HCT116 (cell line): ENCODE measurements at regions not wholly inside any gene's neighbourhood (a gene's known extent, or its start where the extent isn't known, plus 50 kb on each side); places are given as distances from the start of the nearest gene placed in this dataset.

ENCODE experiments used
- ATAC-seq: fragments of 200-7000 bp; cut with Tn5 transposase; 2 replicates; pipeline ENCODE4 v1.9.1; 2020; ENCODE audit warnings: mild to moderate bottlenecking, moderate library complexity
- BruUV-seq: library from RNA; stranded (reverse); fragments of 400-500 nt; replicated peaks from 2 replicates; lab custom pipeline; 2021; lab: Mats Ljungman, UMichigan
- CTCF ChIA-PET: fragments of 300-600 bp; sonication (Branson Sonifier 250); formaldehyde crosslinking; loops from one replicate; lab custom pipeline; 2021; ENCODE audit warnings: antibody characterized with exemption; lab: Charles Lee
- POLR2A ChIA-PET: fragments of 300-600, 350-600 bp; sonication (Branson Sonifier 250); formaldehyde crosslinking; loops from one replicate; lab custom pipeline; 2021; ENCODE audit warnings: antibody characterized with exemption; lab: Charles Lee
- RAD21 ChIA-PET, 2 experiments: fragments of 300-600 bp; sonication (Branson Sonifier 250); formaldehyde crosslinking; loops; one replicate each; lab custom pipeline; 2023; ENCODE audit warnings: low total read pairs in 2 of 2; ENCODE audit not compliant: uncharacterized antibody in 2 of 2, unreplicated experiment in 2 of 2, low non-redundant PET in 1 of 2; lab: Charles Lee
- DNase-seq: peaks from one replicate; pipeline ENCODE4 v3.0.0-alpha.2; 2010; ENCODE audit warnings: low read depth, low spot score
- H2AFZ ChIP-seq: fragments of 200-600 bp; shearing (Covaris generic), sonication (generic); 2 replicates; pipeline ENCODE4 v1.6.1; 2017; ENCODE audit warnings: low read depth, mixed run types, mixed read lengths, antibody characterized with exemption, low read length; ENCODE audit not compliant: poor library complexity, severe bottlenecking
- H3K27ac ChIP-seq: 2 replicates; pipeline ENCODE4 v1.5.1; 2012; ENCODE audit warnings: low read depth, low read length
- H3K27me3 ChIP-seq: fragments of 200-600 bp; sonication (generic); 2 replicates; pipeline ENCODE4 v1.6.1; 2016; ENCODE audit warnings: mixed run types, low read length, mixed read lengths; ENCODE audit not compliant: insufficient read depth
- H3K36me3 ChIP-seq, 2 experiments: fragments of 200-500 bp in 1 of 2; fragments of 200-600 bp in 1 of 2; sonication (Bioruptor generic) in 1 of 2; sonication (generic) in 1 of 2; 2 replicates each; pipeline versions ENCODE4 v1.5.1 to v1.6.1; 2014 to 2016; ENCODE audit warnings: low read length in 2 of 2, inconsistent platforms in 1 of 2, mixed read lengths in 1 of 2, mixed run types in 1 of 2; ENCODE audit not compliant: insufficient read depth in 2 of 2, control insufficient read depth in 1 of 2
- H3K4me1 ChIP-seq, 2 experiments: fragments of 200-600 bp in 1 of 2; sonication (generic) in 1 of 2; 2 replicates each; pipeline versions ENCODE4 v1.5.1 to v1.6.1; 2012 to 2017; ENCODE audit warnings: low read length in 2 of 2, inconsistent platforms in 1 of 2, mild to moderate bottlenecking in 1 of 2, mixed read lengths in 1 of 2, mixed run types in 1 of 2, moderate library complexity in 1 of 2; ENCODE audit not compliant: insufficient read depth in 2 of 2, control insufficient read depth in 1 of 2
- H3K4me2 ChIP-seq: fragments of 200-600 bp; sonication (generic); 2 replicates; pipeline ENCODE4 v1.6.1; 2017; ENCODE audit warnings: mixed run types, low read length, mixed read lengths
- H3K4me3 ChIP-seq, 2 experiments: fragments of 200-600 bp in 1 of 2; sonication (generic) in 1 of 2; replicated peaks in 1 of 2; 2 replicates each; pipeline ENCODE4 v1.5.1; 2011 to 2016; ENCODE audit warnings: low read length in 2 of 2, control low read depth in 1 of 2, low read depth in 1 of 2, mild to moderate bottlenecking in 1 of 2, mixed read lengths in 1 of 2, mixed run types in 1 of 2
- H3K79me2 ChIP-seq: fragments of 200-600 bp; sonication (generic); 2 replicates; pipeline ENCODE4 v1.6.1; 2017; ENCODE audit warnings: mild to moderate bottlenecking, mixed run types, low read length, moderate library complexity, mixed read lengths; ENCODE audit not compliant: insufficient read depth
- H3K9ac ChIP-seq: fragments of 200-600 bp; sonication (generic); 2 replicates; pipeline ENCODE4 v1.6.1; 2016; ENCODE audit warnings: low read length, mixed read lengths
- H3K9me2 ChIP-seq: fragments of 200-600 bp; sonication (generic), shearing (Covaris generic); 2 replicates; pipeline ENCODE4 v1.6.1; 2017; ENCODE audit warnings: mixed run types, mild to moderate bottlenecking, moderate library complexity; ENCODE audit not compliant: insufficient read depth
- H3K9me3 ChIP-seq, 2 experiments: fragments of 200-500 bp in 1 of 2; fragments of 200-600 bp in 1 of 2; sonication (Bioruptor generic) in 1 of 2; sonication (generic) in 1 of 2; 2 replicates each; pipeline ENCODE4 v1.6.1; 2014 to 2017; ENCODE audit warnings: low read length in 2 of 2, mixed read lengths in 2 of 2, inconsistent platforms in 1 of 2, low read depth in 1 of 2, mild to moderate bottlenecking in 1 of 2, mixed run types in 1 of 2, moderate library complexity in 1 of 2; ENCODE audit not compliant: control insufficient read depth in 1 of 2, insufficient read depth in 1 of 2
- H4K20me1 ChIP-seq: fragments of 200-600 bp; sonication (generic), shearing (Covaris generic); 2 replicates; pipeline ENCODE4 v1.6.1; 2017; ENCODE audit warnings: mixed run types, mild to moderate bottlenecking, moderate library complexity; ENCODE audit not compliant: insufficient read depth
- ATF3 ChIP-seq: IDR thresholded peaks from 2 replicates; pipeline ENCODE4 v1.6.1; 2012
- CBX3 ChIP-seq: IDR thresholded peaks from 2 replicates; pipeline ENCODE4 v1.6.1; 2012; ENCODE audit warnings: low read depth
- CEBPB ChIP-seq: IDR thresholded peaks from 2 replicates; pipeline ENCODE4 v1.6.1; 2012; ENCODE audit warnings: low read depth
- EGR1 ChIP-seq: IDR thresholded peaks from 2 replicates; pipeline ENCODE4 v1.6.1; 2012; ENCODE audit warnings: low read depth
- ELF1 ChIP-seq: IDR thresholded peaks from 2 replicates; pipeline ENCODE4 v1.6.1; 2012; ENCODE audit warnings: low read depth, borderline replicate concordance
- EZH2 ChIP-seq: fragments of 200-600 bp; sonication (generic); IDR thresholded peaks from 2 replicates; pipeline ENCODE4 v1.6.1; 2017; ENCODE audit warnings: antibody characterized with exemption, mixed run types
- EZH2phosphoT487 ChIP-seq: fragments of 200-600 bp; IDR thresholded peaks from 2 replicates; pipeline ENCODE4 v1.6.1; 2018; ENCODE audit warnings: antibody characterized with exemption, borderline replicate concordance
- JUND ChIP-seq: IDR thresholded peaks from 2 replicates; pipeline ENCODE4 v1.6.1; 2012
- POLR2AphosphoS5 ChIP-seq: IDR thresholded peaks from 2 replicates; pipeline ENCODE4 v1.6.1; 2011; ENCODE audit warnings: mild to moderate bottlenecking, low read depth, low read length, moderate library complexity
- RAD21 ChIP-seq: IDR thresholded peaks from 2 replicates; pipeline ENCODE4 v1.6.1; 2012; ENCODE audit warnings: low read depth, mild to moderate bottlenecking
- SIN3A ChIP-seq: IDR thresholded peaks from 2 replicates; pipeline ENCODE4 v1.6.1; 2012; ENCODE audit warnings: low read depth
- YY1 ChIP-seq: IDR thresholded peaks from 2 replicates; pipeline ENCODE4 v1.6.1; 2011; ENCODE audit warnings: low read length, low read depth, moderate library complexity, mild to moderate bottlenecking; ENCODE audit not compliant: insufficient replicate concordance; ENCODE audit errors: extremely low read depth
- ZBTB33 ChIP-seq: IDR thresholded peaks from 2 replicates; pipeline ENCODE4 v1.6.1; 2011; ENCODE audit warnings: mild to moderate bottlenecking, low read length, moderate library complexity; ENCODE audit not compliant: insufficient replicate concordance; ENCODE audit errors: extremely low read depth
- ZNF274 ChIP-seq: fragments of 200-500 bp; sonication (Bioruptor generic); IDR thresholded peaks from 2 replicates; pipeline ENCODE4 v1.6.1; 2014; ENCODE audit warnings: mild to moderate bottlenecking, low read depth, low read length, inconsistent platforms
- intact Hi-C: fragments of 100-400 bp; cut with micrococcal nuclease; formaldehyde crosslinking; loops from 2 replicates; pipeline ENCODE4 v1.10.0; 2022

GRCh38 chr20:7348253-7348652, 580.8 kb downstream of the BMP2 start:
- Histone ChIP-seq H2AFZ (no peak overlapping the region), H3K4me2 (no peak overlapping the region), H3K36me3 (no peaks in the 10 kb centered on the region), H3K9me3 (peaks cover 0 to 19% of the 10 kb centered on the region in 2 experiments; a peak in 2 of 4 replicates), H3K79me2 (no peaks in the 10 kb centered on the region), H3K9ac (no peak overlapping the region), H3K9me2 (no peaks in the 10 kb centered on the region), H3K27me3 (no peaks in the 10 kb centered on the region), H4K20me1 (no peaks in the 10 kb centered on the region), H3K4me1 (no peaks in the 10 kb centered on the region), H3K27ac (no peak overlapping the region), H3K4me3 (no peak overlapping the region)
- no TSS peak for BruUV-seq
- ChIA-PET CTCF (no interaction called here), POLR2A (no interaction called here), RAD21 (no interaction called here)
- intact Hi-C loops, result no loop called here
- TF ChIP-seq ATF3 (no peak), RAD21 (no peak), ELF1 (no peak), CEBPB (no peak), SIN3A (no peak), EZH2 (no peak), JUND (no peak)
- ATAC-seq (no peak), DNase-seq (no peak)

- peaks cover 0 to 31% of the 10 kb centered on the region in 2 experiments; a peak in 2 of 4 replicates for H3K9me3 ChIP-seq
- no peak overlapping the region for H3K9ac ChIP-seq
- POLR2A ChIA-PET, result no interaction called here
- CTCF ChIA-PET, result no interaction called here
- no peaks in the 10 kb centered on the region for H3K27me3 ChIP-seq
- TF ChIP-seq EZH2phosphoT487 (no peak), ZNF274 (no peak), RAD21 (no peak), SIN3A (no peak), CBX3 (no peak), POLR2AphosphoS5 (no peak), YY1 (no peak), ZBTB33 (no peak), EGR1 (no peak), ATF3 (no peak)
- TF ChIP-seq, all 23 proteins: peak for 0
- BruUV-seq, result no TSS peak
- H3K36me3 ChIP-seq, result no peaks in the 10 kb centered on the region
- RAD21 ChIA-PET, result no interaction called here
- no peak overlapping the region for H3K4me3 ChIP-seq
- H2AFZ ChIP-seq, result no peak overlapping the region
- no peaks in the 10 kb centered on the region for H3K4me1 ChIP-seq
- H3K79me2 ChIP-seq, result no peaks in the 10 kb centered on the region
- ATAC-seq (no peak), DNase-seq (no peak)
- intact Hi-C loops, result no loop called here
- no peaks in the 10 kb centered on the region for H3K9me2 ChIP-seq
- no peak overlapping the region for H3K27ac ChIP-seq
- no peak overlapping the region for H3K4me2 ChIP-seq
- H4K20me1 ChIP-seq, result no peaks in the 10 kb centered on the region
Observed at GRCh38 chr20:7352165-7352564, 584.7 kb downstream of the BMP2 start.
